H9 (cell line): ENCODE measurements at regions not wholly inside any gene's neighbourhood (a gene's known extent, or its start where the extent isn't known, plus 50 kb on each side); places are given as distances from the start of the nearest gene placed in this dataset.

Experiments
- DNase-seq: peaks from one replicate; pipeline ENCODE4 v3.0.0-alpha.2; 2017
- H2AFZ ChIP-seq: one replicate; pipeline ENCODE4 v1.6.1; 2013; ENCODE audit warnings: mild to moderate bottlenecking, low read length, control low read depth, moderate library complexity
- H2AK5ac ChIP-seq: 2 replicates; pipeline ENCODE4 v1.6.1; 2013; ENCODE audit warnings: low read length, control low read depth, mixed read lengths; ENCODE audit not compliant: insufficient read length
- H2BK120ac ChIP-seq: one replicate; pipeline ENCODE4 v1.6.1; 2013; ENCODE audit warnings: low read depth, mild to moderate bottlenecking, low read length, control low read depth, inconsistent platforms; ENCODE audit not compliant: poor library complexity, severe bottlenecking
- H2BK12ac ChIP-seq: 2 replicates; pipeline ENCODE4 v1.6.1; 2013; ENCODE audit warnings: low read length, control low read depth, mixed read lengths, low read depth; ENCODE audit not compliant: insufficient read length
- H2BK15ac ChIP-seq: 2 replicates; pipeline ENCODE4 v1.6.1; 2013; ENCODE audit warnings: low read depth, low read length, control low read depth
- H2BK20ac ChIP-seq: one replicate; pipeline ENCODE4 v1.6.1; 2013; ENCODE audit warnings: low read depth, mild to moderate bottlenecking, low read length, control low read depth, inconsistent platforms; ENCODE audit not compliant: poor library complexity, severe bottlenecking
- H2BK5ac ChIP-seq: 2 replicates; pipeline ENCODE4 v1.6.1; 2013; ENCODE audit warnings: low read length, control low read depth, mixed read lengths; ENCODE audit not compliant: insufficient read length
- H3K14ac ChIP-seq: 2 replicates; pipeline ENCODE4 v1.6.1; 2013; ENCODE audit warnings: low read length, control low read depth; ENCODE audit not compliant: insufficient read depth
- H3K18ac ChIP-seq: 2 replicates; pipeline ENCODE4 v1.6.1; 2013; ENCODE audit warnings: low read depth, mild to moderate bottlenecking, mixed read lengths, low read length, control low read depth; ENCODE audit not compliant: insufficient read length
- H3K23ac ChIP-seq: 2 replicates; pipeline ENCODE4 v1.6.1; 2013; ENCODE audit warnings: low read length, control low read depth, mixed read lengths, low read depth; ENCODE audit not compliant: insufficient read length
- H3K23me2 ChIP-seq: 2 replicates; pipeline ENCODE4 v1.6.1; 2013; ENCODE audit warnings: low read depth, mild to moderate bottlenecking, mixed read lengths, low read length, control low read depth; ENCODE audit not compliant: insufficient read length, poor library complexity, severe bottlenecking
- H3K27ac ChIP-seq: 2 replicates; pipeline ENCODE4 v1.5.1; 2013; ENCODE audit warnings: low read length, control low read depth, mixed read lengths, low read depth; ENCODE audit not compliant: insufficient read length
- H3K27me3 ChIP-seq: 2 replicates; pipeline ENCODE4 v1.6.1; 2013; ENCODE audit warnings: low read length, control low read depth, inconsistent platforms; ENCODE audit not compliant: insufficient read depth
- H3K4ac ChIP-seq: 2 replicates; pipeline ENCODE4 v1.6.1; 2013; ENCODE audit warnings: low read depth, mild to moderate bottlenecking, control low read depth, inconsistent platforms, low read length, moderate library complexity
- H3K4me1 ChIP-seq: 2 replicates; pipeline ENCODE4 v1.6.1; 2013; ENCODE audit warnings: low read length, control low read depth, inconsistent platforms; ENCODE audit not compliant: insufficient read depth
- H3K4me2 ChIP-seq: 2 replicates; pipeline ENCODE4 v1.6.1; 2013; ENCODE audit warnings: low read length, control low read depth, mixed read lengths; ENCODE audit not compliant: insufficient read length, insufficient read depth
- H3K56ac ChIP-seq: 2 replicates; pipeline ENCODE4 v1.6.1; 2013; ENCODE audit warnings: low read depth, mild to moderate bottlenecking, mixed read lengths, low read length, control low read depth; ENCODE audit not compliant: insufficient read length
- H3K79me1 ChIP-seq: 2 replicates; pipeline ENCODE4 v1.6.1; 2013; ENCODE audit warnings: low read depth, mild to moderate bottlenecking, moderate library complexity, low read length, control low read depth, inconsistent platforms; ENCODE audit not compliant: insufficient read depth, poor library complexity, severe bottlenecking
- H3K79me2 ChIP-seq: 2 replicates; pipeline ENCODE4 v1.6.1; 2013; ENCODE audit warnings: low read length, control low read depth, inconsistent platforms; ENCODE audit not compliant: insufficient read depth
- H3K9ac ChIP-seq: 2 replicates; pipeline ENCODE4 v1.6.1; 2013; ENCODE audit warnings: low read length, control low read depth, mixed read lengths; ENCODE audit not compliant: insufficient read length; ENCODE audit errors: extremely low read depth
- H3K9me3 ChIP-seq: one replicate; pipeline ENCODE4 v1.6.1; 2013; ENCODE audit warnings: low read depth, low read length, inconsistent platforms; ENCODE audit not compliant: control insufficient read depth
- H3T11ph ChIP-seq: one replicate; pipeline ENCODE4 v1.6.1; 2013; ENCODE audit warnings: mild to moderate bottlenecking, low read length, control low read depth, inconsistent platforms
- H4K20me1 ChIP-seq: one replicate; pipeline ENCODE4 v1.6.1; 2013; ENCODE audit not compliant: control insufficient read depth, insufficient read length, insufficient read depth
- H4K5ac ChIP-seq: 2 replicates; pipeline ENCODE4 v1.6.1; 2013; ENCODE audit warnings: low read depth, mild to moderate bottlenecking, mixed read lengths, low read length, control low read depth; ENCODE audit not compliant: insufficient read length
- H4K8ac ChIP-seq: replicated peaks from 2 replicates; pipeline ENCODE4 v1.6.1; 2013; ENCODE audit warnings: low read length, control low read depth, mixed read lengths, low read depth; ENCODE audit not compliant: insufficient read length
- H4K91ac ChIP-seq: 2 replicates; pipeline ENCODE4 v1.6.1; 2013; ENCODE audit warnings: low read depth, mild to moderate bottlenecking, moderate library complexity, mixed read lengths, low read length, control low read depth; ENCODE audit not compliant: insufficient read length
- H3K27ac Mint-ChIP-seq, 3 experiments: 2 replicates in 2 of 3; 3 replicates in 1 of 3; pipeline ENCODE4 v1.8.0; 2020 to 2021; ENCODE audit warnings: mixed read lengths in 3 of 3, mild to moderate bottlenecking in 1 of 3, moderate library complexity in 1 of 3
- H3K27me3 Mint-ChIP-seq: 2 replicates; pipeline ENCODE4 v1.8.0; 2021; ENCODE audit warnings: low read depth, mild to moderate bottlenecking, moderate library complexity, mixed read lengths
- H3K36me3 Mint-ChIP-seq, 3 experiments: 2 replicates in 2 of 3; 3 replicates in 1 of 3; pipeline ENCODE4 v1.8.0; 2020 to 2021; ENCODE audit warnings: low read depth in 3 of 3, mixed read lengths in 3 of 3; ENCODE audit not compliant: insufficient read depth in 1 of 3
- H3K4me1 Mint-ChIP-seq, 2 experiments: 2 replicates each; pipeline ENCODE4 v1.8.0; 2020; ENCODE audit warnings: mixed read lengths in 2 of 2
- H3K4me3 Mint-ChIP-seq, 2 experiments: 2 replicates in 1 of 2; 3 replicates in 1 of 2; pipeline ENCODE4 v1.8.0; 2020 to 2021; ENCODE audit warnings: mild to moderate bottlenecking in 2 of 2, mixed read lengths in 2 of 2, moderate library complexity in 1 of 2
- H3K9me3 Mint-ChIP-seq, 2 experiments: 2 replicates in 1 of 2; 3 replicates in 1 of 2; pipeline ENCODE4 v1.8.0; 2020; ENCODE audit warnings: mild to moderate bottlenecking in 2 of 2, mixed read lengths in 2 of 2, moderate library complexity in 1 of 2
- CTCF ChIP-seq: fragments of 200-600 bp; sonication (generic); conservative IDR thresholded peaks from 3 replicates; pipeline ENCODE4 v1.8.0; 2021; ENCODE audit warnings: antibody characterized with exemption, mild to moderate bottlenecking
- WGBS: extraction: QIAGEN DNeasy Blood & Tissue Kit; methylation state at CpG from one replicate; pipeline ENCODE4 v1.1.7; 2013; ENCODE audit warnings: missing lambda C conversion rate, low lambda C conversion rate, mixed read lengths; ENCODE audit not compliant: insufficient read length; ENCODE audit errors: extremely low coverage; 5-methylcytosine and 5-hydroxymethylcytosine counted together

GRCh38 chr13:42477596-42478190 lies 96.3 kb upstream of the TNFSF11 start:
- Histone ChIP-seq H2BK120ac (no peak overlapping the region), H3K9ac (no peak overlapping the region), H2BK15ac (no peak overlapping the region), H4K20me1 (no peaks in the 10 kb centered on the region), H3K27me3 (no peaks in the 10 kb centered on the region), H3K79me1 (no peaks in the 10 kb centered on the region), H3K56ac (no peak overlapping the region), H3K23me2 (no peaks in the 10 kb centered on the region), H3K4me2 (no peak overlapping the region), H4K8ac (no peak overlapping the region), H4K5ac (no peak overlapping the region), H3K9me3 (peaks cover 9% of the 10 kb centered on the region), H2BK5ac (no peak overlapping the region), H3T11ph (no peak overlapping the region), H2BK12ac (no peak overlapping the region), H3K14ac (no peak overlapping the region), H2BK20ac (no peak overlapping the region), H4K91ac (no peak overlapping the region), H3K4ac (no peak overlapping the region), H3K79me2 (no peaks in the 10 kb centered on the region), H3K4me1 (no peaks in the 10 kb centered on the region), H2AFZ (no peak overlapping the region), H3K23ac (no peak overlapping the region), H2AK5ac (no peak overlapping the region), H3K18ac (no peak overlapping the region), H3K27ac (no peak overlapping the region)
- Mint-ChIP-seq H3K27me3 (no peaks in the 10 kb centered on the region), H3K4me3 (no peak overlapping the region), H3K4me1 (peaks cover 3 to 5% of the 10 kb centered on the region in 2 experiments; a peak in 3 of 4 replicates), H3K9me3 (peaks cover 12 to 15% of the 10 kb centered on the region in 2 experiments), H3K36me3 (peaks cover 2 to 21% (median 2%) of the 10 kb centered on the region in 3 experiments; a peak in 5 of 7 replicates), H3K27ac (no peak overlapping the region)
- no peak for DNase-seq
- no CpG with 5 or more reads among the region's 10 CpGs for WGBS
- no peak for TF ChIP-seq CTCF
